ENCODE measurements at regions not wholly inside any gene's neighbourhood (a gene's known extent, or its start where the extent isn't known, plus 50 kb on each side); places are given as distances from the start of the nearest gene placed in this dataset.

- TF ChIP-seq POLR2A (IDR thresholded peaks at IDR 0.05), result no peak
- no peak for TF ChIP-seq CTCF (IDR thresholded peaks at IDR 0.05)
- H3K4me3 ChIP-seq, result no peak overlapping the region
- H3K36me3 ChIP-seq, result no peaks in the 10 kb centered on the region
- H3K9me3 ChIP-seq, result no peaks in the 10 kb centered on the region
- H3K27me3 ChIP-seq, result no peaks in the 10 kb centered on the region
- no peaks in the 10 kb centered on the region for H3K4me1 ChIP-seq
- intact Hi-C loops (cut with DNase I), result no loop called here
- H3K27ac ChIP-seq, result no peak overlapping the region
- WGBS, 2 donors, result 80 to 89% methylated on average over 1 of the region's 1 CpG
- no peak for DNase-seq
Observed at GRCh38 chr20:40933758-40934157, 94.9 kb upstream of the TOP1 start.

- no peak for DNase-seq
- no peaks in the 10 kb centered on the region for H3K9me3 ChIP-seq
- TF ChIP-seq CTCF (IDR thresholded peaks at IDR 0.05), result peak in 1 of 6 experiments; percentile 23
- TF ChIP-seq POLR2A (IDR thresholded peaks at IDR 0.05), result no peak
- no peak overlapping the region for H3K4me3 ChIP-seq
- H3K27ac ChIP-seq, result no peak overlapping the region
- no peaks in the 10 kb centered on the region for H3K4me1 ChIP-seq
- 70 to 79% methylated on average over 4 of the region's 4 CpGs for WGBS, 2 donors
- H3K27me3 ChIP-seq, result no peaks in the 10 kb centered on the region
- intact Hi-C loops (cut with DNase I), result no loop called here
- H3K36me3 ChIP-seq, result no peaks in the 10 kb centered on the region
Observed at GRCh38 chr20:40938020-40938419, 90.6 kb upstream of the TOP1 start.

- H3K36me3 ChIP-seq, result no peaks in the 10 kb centered on the region
- DNase-seq, result no peak
- no peak overlapping the region for H3K27ac ChIP-seq
- H3K4me1 ChIP-seq, result no peaks in the 10 kb centered on the region
- intact Hi-C loops (cut with DNase I), result loop anchor here (10.0 kb wide), 1 partner anchor 195 kb away; no protein-coding TSS in a partner anchor
- TF ChIP-seq POLR2A (IDR thresholded peaks at IDR 0.05) (no peak), CTCF (IDR thresholded peaks at IDR 0.05) (no peak)
- H3K27me3 ChIP-seq, result peaks cover 0 to 4% (median 0%) of the 10 kb centered on the region in 4 donors
- H3K4me3 ChIP-seq, result no peak overlapping the region
- no peaks in the 10 kb centered on the region for H3K9me3 ChIP-seq
- 92 to 93% methylated on average over 5 of the region's 5 CpGs for WGBS, 2 donors
Observed at GRCh38 chr20:40939667-40940066, 89.0 kb upstream of the TOP1 start.

GRCh38 chr20:40941133-40941610 lies 87.5 kb upstream of the TOP1 start:
- peaks cover 0 to 6% (median 0%) of the 10 kb centered on the region in 4 donors for H3K27me3 ChIP-seq
- intact Hi-C loops (cut with DNase I), result loop anchor here (10.0 kb wide), 1 partner anchor 196 kb away; no protein-coding TSS in a partner anchor
- H3K9me3 ChIP-seq, result no peaks in the 10 kb centered on the region
- no peak overlapping the region for H3K4me3 ChIP-seq
- TF ChIP-seq CTCF (IDR thresholded peaks at IDR 0.05) (no peak), POLR2A (IDR thresholded peaks at IDR 0.05) (no peak)
- no peak overlapping the region for H3K27ac ChIP-seq
- H3K36me3 ChIP-seq, result no peaks in the 10 kb centered on the region
- H3K4me1 ChIP-seq, result no peaks in the 10 kb centered on the region
- no peak for DNase-seq
- WGBS, 2 donors, result 74 to 82% methylated on average over 3 of the region's 3 CpGs

- Histone ChIP-seq H3K4me1 (no peaks in the 10 kb centered on the region), H3K27ac (no peak overlapping the region), H3K9me3 (no peaks in the 10 kb centered on the region), H3K27me3 (peaks cover 0 to 8% (median 0%) of the 10 kb centered on the region in 4 donors), H3K36me3 (no peaks in the 10 kb centered on the region), H3K4me3 (no peak overlapping the region)
- WGBS, 2 donors, result 58 to 72% methylated on average over 4 of the region's 4 CpGs
- no peak for DNase-seq
- TF ChIP-seq POLR2A (IDR thresholded peaks at IDR 0.05), result no peak
- no peak for TF ChIP-seq CTCF (IDR thresholded peaks at IDR 0.05)
- intact Hi-C loops (cut with DNase I), result loop anchor here (10.0 kb wide), 1 partner anchor 197 kb away; no protein-coding TSS in a partner anchor
Observed at GRCh38 chr20:40942006-40942405, 86.6 kb upstream of the TOP1 start.
